DOHH2 (cell line): ENCODE measurements at regions not wholly inside any gene's neighbourhood (a gene's known extent, or its start where the extent isn't known, plus 50 kb on each side); places are given as distances from the start of the nearest gene placed in this dataset.

ENCODE experiments used
- H3F3A ChIP-seq: fragments of 200-600 bp; sonication (generic), shearing (Covaris generic); 2 replicates; pipeline ENCODE4 v1.6.0; 2016; ENCODE audit warnings: antibody characterized with exemption, mild to moderate bottlenecking; ENCODE audit not compliant: control insufficient read depth, insufficient read depth
- H3K27ac ChIP-seq: fragments of 200-600 bp; sonication (generic); 2 replicates; pipeline ENCODE4 v1.5.1; 2014; ENCODE audit warnings: low read depth, mild to moderate bottlenecking, low read length, moderate library complexity
- H3K27me3 ChIP-seq: fragments of 200-600 bp; sonication (generic); 2 replicates; pipeline ENCODE4 v1.6.1; 2014; ENCODE audit warnings: mild to moderate bottlenecking, low read length, mixed read lengths; ENCODE audit not compliant: control insufficient read depth
- H3K36me3 ChIP-seq: fragments of 200-600 bp; sonication (generic); 2 replicates; pipeline ENCODE4 v1.6.1; 2014; ENCODE audit warnings: mild to moderate bottlenecking, low read length, moderate library complexity, mixed read lengths; ENCODE audit not compliant: control insufficient read depth
- H3K4me1 ChIP-seq: fragments of 200-600 bp; sonication (generic); 2 replicates; pipeline ENCODE4 v1.6.1; 2014; ENCODE audit warnings: mild to moderate bottlenecking, low read length, mixed read lengths; ENCODE audit not compliant: control insufficient read depth
- H3K4me2 ChIP-seq: fragments of 200-600 bp; sonication (generic); 2 replicates; pipeline ENCODE4 v1.6.0; 2014; ENCODE audit warnings: mild to moderate bottlenecking, low read length, moderate library complexity
- H3K4me3 ChIP-seq: fragments of 200-600 bp; sonication (generic); 2 replicates; pipeline ENCODE4 v1.5.1; 2014; ENCODE audit warnings: mild to moderate bottlenecking, low read length, mixed read lengths
- H3K79me2 ChIP-seq: fragments of 200-600 bp; sonication (generic); 2 replicates; pipeline ENCODE4 v1.6.1; 2014; ENCODE audit warnings: mild to moderate bottlenecking, low read length, mixed read lengths; ENCODE audit not compliant: control insufficient read depth
- H3K9me2 ChIP-seq: fragments of 200-600 bp; sonication (generic); replicated peaks from 2 replicates; pipeline ENCODE4 v1.6.1; 2014; ENCODE audit warnings: mild to moderate bottlenecking, low read length, mixed read lengths; ENCODE audit not compliant: control insufficient read depth
- H3K9me3 ChIP-seq: fragments of 200-600 bp; sonication (generic); 2 replicates; pipeline ENCODE4 v1.6.1; 2014; ENCODE audit warnings: antibody characterized with exemption, low read length, mixed read lengths; ENCODE audit not compliant: control insufficient read depth, insufficient read depth
- H4K20me1 ChIP-seq: fragments of 200-600 bp; sonication (generic); 2 replicates; pipeline ENCODE4 v1.6.0; 2014; ENCODE audit warnings: low read depth, mild to moderate bottlenecking, antibody characterized with exemption, low read length, moderate library complexity; ENCODE audit not compliant: control insufficient read depth, insufficient read depth
- EZH2phosphoT487 ChIP-seq: fragments of 200-600 bp; sonication (generic); IDR thresholded peaks from 2 replicates; pipeline ENCODE4 v1.6.1; 2017; ENCODE audit warnings: borderline replicate concordance, mild to moderate bottlenecking, antibody characterized with exemption, low read length, moderate library complexity, mixed read lengths
- TF ChIP-seq, protein P1 (sequence below): fragments of 200-600 bp; sonication (generic); IDR thresholded peaks from one replicate; pipeline ENCODE4 v1.5.1; 2014; ENCODE audit warnings: antibody characterized with exemption, mild to moderate bottlenecking, low read depth, low read length; ENCODE audit not compliant: poor library complexity, severe bottlenecking

- H3K27me3 ChIP-seq, result no peaks in the 10 kb centered on the region
- H3K9me2 ChIP-seq, result no peaks in the 10 kb centered on the region
- no peak overlapping the region for H3K4me2 ChIP-seq
- no peaks in the 10 kb centered on the region for H3K79me2 ChIP-seq
- no peak overlapping the region for H3K27ac ChIP-seq
- H4K20me1 ChIP-seq, result no peaks in the 10 kb centered on the region
- no peaks in the 10 kb centered on the region for H3K36me3 ChIP-seq
- H3K4me3 ChIP-seq, result no peak overlapping the region
- TF ChIP-seq EZH2phosphoT487, result no peak
- TF ChIP-seq, protein P1, sequence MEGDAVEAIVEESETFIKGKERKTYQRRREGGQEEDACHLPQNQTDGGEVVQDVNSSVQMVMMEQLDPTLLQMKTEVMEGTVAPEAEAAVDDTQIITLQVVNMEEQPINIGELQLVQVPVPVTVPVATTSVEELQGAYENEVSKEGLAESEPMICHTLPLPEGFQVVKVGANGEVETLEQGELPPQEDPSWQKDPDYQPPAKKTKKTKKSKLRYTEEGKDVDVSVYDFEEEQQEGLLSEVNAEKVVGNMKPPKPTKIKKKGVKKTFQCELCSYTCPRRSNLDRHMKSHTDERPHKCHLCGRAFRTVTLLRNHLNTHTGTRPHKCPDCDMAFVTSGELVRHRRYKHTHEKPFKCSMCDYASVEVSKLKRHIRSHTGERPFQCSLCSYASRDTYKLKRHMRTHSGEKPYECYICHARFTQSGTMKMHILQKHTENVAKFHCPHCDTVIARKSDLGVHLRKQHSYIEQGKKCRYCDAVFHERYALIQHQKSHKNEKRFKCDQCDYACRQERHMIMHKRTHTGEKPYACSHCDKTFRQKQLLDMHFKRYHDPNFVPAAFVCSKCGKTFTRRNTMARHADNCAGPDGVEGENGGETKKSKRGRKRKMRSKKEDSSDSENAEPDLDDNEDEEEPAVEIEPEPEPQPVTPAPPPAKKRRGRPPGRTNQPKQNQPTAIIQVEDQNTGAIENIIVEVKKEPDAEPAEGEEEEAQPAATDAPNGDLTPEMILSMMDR, result no peak
- H3F3A ChIP-seq, result no peaks in the 10 kb centered on the region
- H3K9me3 ChIP-seq, result no peaks in the 10 kb centered on the region
- no peaks in the 10 kb centered on the region for H3K4me1 ChIP-seq
Measured at GRCh38 chr1:58282623-58283387, 263.7 kb downstream of the OMA1 start.

DNA sequence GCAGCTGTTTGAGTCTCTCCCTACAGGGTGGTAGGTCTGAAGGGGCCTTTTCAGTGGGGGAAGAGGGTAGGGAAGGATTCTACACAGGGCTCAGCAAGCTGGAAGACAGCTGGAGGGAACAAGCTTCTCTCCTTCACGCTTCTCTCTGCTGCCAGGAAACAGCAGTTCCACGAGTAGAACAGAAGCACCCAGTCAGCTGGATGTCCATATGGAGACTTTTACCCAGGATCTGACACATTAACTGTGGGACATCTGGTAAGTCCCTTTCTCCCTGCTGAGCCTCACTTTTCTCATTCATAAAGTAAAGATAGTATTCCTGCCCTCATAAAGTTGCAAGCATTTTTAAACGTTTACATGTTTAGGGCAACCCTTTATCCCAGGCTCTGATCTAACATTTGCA, 280.3 kb downstream of the OMA1 start:
- Histone ChIP-seq H3K4me1 (no peaks in the 10 kb centered on the region), H3K79me2 (no peaks in the 10 kb centered on the region), H3K36me3 (no peaks in the 10 kb centered on the region), H3K27me3 (no peaks in the 10 kb centered on the region), H3K4me3 (no peak overlapping the region), H3K9me2 (no peaks in the 10 kb centered on the region), H4K20me1 (no peaks in the 10 kb centered on the region), H3K27ac (no peak overlapping the region), H3K4me2 (no peak overlapping the region), H3F3A (no peaks in the 10 kb centered on the region), H3K9me3 (no peaks in the 10 kb centered on the region)
- TF ChIP-seq, protein P1, result no peak
- TF ChIP-seq EZH2phosphoT487, result no peak

DNA sequence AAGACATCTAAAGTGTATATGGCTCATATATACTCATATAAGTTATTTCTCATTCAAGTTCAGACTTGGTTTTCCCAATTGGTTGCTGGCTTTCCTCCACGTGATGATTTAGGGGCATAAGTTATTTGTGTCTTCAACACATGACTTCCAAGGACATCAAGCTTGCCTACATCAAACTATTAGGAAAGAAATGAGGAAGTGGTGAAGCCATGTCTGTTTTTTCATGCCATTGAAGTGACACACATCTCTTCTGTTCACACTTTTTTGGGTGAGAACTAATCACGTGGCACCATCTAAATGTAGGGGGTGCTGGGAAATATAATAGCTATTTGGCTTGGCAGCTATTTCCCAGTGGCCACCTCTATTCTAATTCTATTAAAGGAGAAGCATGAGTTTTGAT, 282.1 kb downstream of the OMA1 start:
- Histone ChIP-seq H3K4me2 (no peak overlapping the region), H3K27ac (no peak overlapping the region), H3K9me2 (no peaks in the 10 kb centered on the region), H3F3A (no peaks in the 10 kb centered on the region), H3K27me3 (no peaks in the 10 kb centered on the region), H3K79me2 (no peaks in the 10 kb centered on the region), H3K4me1 (no peaks in the 10 kb centered on the region), H4K20me1 (no peaks in the 10 kb centered on the region), H3K4me3 (no peak overlapping the region), H3K9me3 (no peaks in the 10 kb centered on the region), H3K36me3 (no peaks in the 10 kb centered on the region)
- TF ChIP-seq EZH2phosphoT487, result no peak
- TF ChIP-seq, protein P1, result no peak
